Suppressor macrophage (primary cell): ENCODE measurements at regions not wholly inside any gene's neighbourhood (a gene's known extent, or its start where the extent isn't known, plus 50 kb on each side); places are given as distances from the start of the nearest gene placed in this dataset.

Source experiments
- DNase-seq, 4 experiments: peaks; one replicate each; pipeline ENCODE4 v3.0.0-alpha.2; 2020 to 2022

- DNase-seq = peak in 1 of 4 experiments; percentile 2
These were observed 168.9 kb downstream of the CYRIA start for GRCh38 chr2:16496426-16497388.

DNA sequence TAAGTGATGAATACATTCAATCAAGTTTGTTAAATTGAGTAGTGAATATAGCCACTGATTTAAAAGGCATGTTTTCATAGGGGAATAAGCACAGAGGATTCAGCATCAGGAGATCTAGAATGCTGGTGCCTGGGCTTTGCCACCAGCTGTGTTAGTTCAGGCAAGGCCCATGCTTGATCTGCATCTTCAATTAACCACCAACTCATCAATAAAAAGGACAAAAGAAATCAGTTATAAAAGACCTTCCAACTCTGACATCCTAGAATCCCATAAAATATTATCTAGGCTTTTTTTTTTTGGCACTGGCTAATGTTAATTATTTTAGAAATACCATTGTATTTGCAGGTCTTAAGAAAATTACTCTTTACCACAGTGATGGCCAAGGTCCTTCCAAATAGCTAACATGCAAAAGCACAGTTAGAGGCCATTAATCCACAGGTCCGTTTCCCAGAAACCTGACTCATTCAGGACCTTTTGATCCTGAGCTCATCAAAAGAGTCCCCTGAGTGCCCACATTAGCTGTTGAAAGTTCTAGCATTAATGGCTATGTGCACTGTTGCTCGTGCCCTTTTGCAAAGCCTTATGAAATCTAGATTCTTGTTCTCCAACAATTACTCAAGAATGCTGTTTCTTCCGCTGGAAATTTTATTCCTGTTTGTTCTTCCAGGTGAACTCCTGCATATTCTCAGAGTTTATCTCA lies 170.0 kb downstream of the CYRIA start:
- no peak for DNase-seq

DNA sequence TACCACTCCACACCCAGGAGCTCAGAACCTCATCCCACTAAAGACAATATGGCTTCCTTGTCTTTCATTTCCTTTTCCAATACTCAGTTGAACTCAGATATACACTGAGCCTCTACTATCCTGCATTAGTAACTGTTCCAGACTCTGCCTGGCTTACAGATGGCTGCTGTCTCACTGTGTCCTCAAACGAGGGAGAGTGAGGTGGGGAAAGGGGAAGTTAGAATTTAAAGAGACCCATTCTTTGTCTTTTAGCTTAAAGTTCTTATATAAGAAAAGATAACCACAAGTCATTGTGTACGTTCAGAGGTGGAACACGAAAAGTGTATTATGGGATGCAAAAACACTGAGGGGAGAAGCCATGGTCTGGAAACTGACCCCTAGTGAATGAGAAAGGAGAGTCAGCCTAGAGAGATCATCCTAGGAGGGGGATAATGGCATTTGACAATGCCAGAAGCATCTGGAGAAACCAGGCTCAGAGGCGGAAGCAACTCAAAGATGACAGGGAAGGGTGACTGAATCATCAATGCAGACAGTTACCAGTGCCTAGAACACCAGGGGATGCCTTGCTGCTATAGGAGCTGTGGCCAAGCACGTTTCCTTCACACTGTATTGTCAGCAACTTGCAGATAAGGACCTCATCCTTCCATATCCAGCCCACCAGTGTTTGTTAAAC lies 170.7 kb downstream of the CYRIA start:
- DNase-seq = no peak

DNA sequence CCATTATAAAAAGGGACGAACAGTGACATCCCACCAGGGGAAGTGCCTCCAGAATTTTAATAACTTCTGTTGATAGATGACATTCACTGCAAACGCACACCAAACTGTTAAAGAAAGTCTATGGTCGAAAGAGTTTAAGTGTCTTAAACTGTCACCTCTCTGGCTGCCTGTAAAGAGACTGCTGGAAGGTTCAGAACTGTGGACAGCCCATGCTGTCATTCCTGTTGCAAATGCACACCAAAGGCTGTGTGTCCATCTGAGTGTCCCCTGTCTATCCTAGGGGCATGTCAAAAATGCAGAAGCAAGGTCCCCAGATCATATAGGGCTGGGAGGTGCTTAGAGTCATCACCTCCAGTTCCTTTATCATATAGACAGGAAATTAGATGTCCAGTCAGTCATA lies 171.8 kb downstream of the CYRIA start:
- no peak for DNase-seq

GRCh38 chr2:16487686-16488085 lies 177.9 kb downstream of the CYRIA start:
- DNase-seq = peak; percentile 28 to 62 (median 60)

- DNase-seq = no peak
These were observed 180.4 kb downstream of the CYRIA start for GRCh38 chr2:16485251-16485650.

DNA sequence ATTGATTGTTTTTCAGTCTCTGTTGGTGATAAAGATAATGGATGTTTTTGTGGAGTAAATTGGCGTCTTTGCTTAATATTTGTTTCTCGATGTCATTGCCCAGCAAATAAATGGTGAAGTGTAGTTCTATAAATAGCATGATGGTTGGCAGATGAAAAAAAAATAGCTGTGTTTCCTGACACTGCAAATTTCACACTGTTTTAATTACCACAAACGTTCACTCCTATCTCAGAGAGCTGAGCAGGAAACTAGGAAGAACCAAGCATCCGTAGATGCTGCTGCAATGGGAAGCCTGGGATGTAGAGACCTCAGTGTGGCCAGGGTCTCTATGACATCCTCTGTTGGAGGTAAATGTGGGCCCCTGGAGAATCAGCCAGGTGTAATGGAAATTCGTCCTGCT lies 183.2 kb downstream of the CYRIA start:
- no peak for DNase-seq

- no peak for DNase-seq
These were observed 184.3 kb downstream of the CYRIA start for GRCh38 chr2:16481351-16481750.

- no peak for DNase-seq
These were observed 185.9 kb downstream of the CYRIA start for GRCh38 chr2:16479721-16480120.

DNA sequence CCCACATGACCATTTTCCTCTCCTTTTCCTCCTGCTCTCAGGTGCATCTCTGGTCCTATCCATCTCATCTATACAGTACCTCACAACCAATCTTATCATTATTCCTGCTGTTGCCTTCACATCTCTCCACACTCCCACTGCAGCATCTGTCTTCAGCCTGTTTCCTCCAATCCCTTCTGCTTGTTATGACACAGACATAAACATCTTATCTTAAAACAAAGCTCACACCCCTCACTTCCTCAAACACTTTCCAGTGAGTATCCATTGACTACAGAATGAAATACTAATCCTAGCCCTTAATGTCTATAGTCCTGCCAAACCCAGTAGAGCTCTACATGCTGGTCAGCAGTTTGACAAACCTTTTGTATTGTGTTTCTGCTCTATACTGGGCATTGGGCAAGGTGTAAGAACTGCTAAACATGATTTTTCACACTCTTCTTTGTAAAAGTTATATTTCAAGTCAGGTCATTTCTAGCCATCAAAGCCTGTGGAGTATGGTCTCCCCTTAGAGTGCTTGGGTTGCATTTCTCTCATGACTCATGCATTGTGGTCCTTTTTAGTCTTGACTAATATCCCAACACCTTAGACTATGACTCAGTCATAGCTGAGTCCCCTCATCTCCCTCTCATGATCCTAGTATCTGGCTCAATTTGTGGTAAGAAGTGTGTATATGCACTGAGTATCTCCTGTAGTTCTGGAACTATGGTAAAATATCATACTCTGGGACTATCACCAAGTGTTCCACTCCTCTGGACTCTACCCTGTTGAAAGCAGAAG lies 187.0 kb downstream of the CYRIA start:
- DNase-seq = no peak

- no peak for DNase-seq
These were observed 188.0 kb downstream of the CYRIA start for GRCh38 chr2:16477648-16478047.

DNA sequence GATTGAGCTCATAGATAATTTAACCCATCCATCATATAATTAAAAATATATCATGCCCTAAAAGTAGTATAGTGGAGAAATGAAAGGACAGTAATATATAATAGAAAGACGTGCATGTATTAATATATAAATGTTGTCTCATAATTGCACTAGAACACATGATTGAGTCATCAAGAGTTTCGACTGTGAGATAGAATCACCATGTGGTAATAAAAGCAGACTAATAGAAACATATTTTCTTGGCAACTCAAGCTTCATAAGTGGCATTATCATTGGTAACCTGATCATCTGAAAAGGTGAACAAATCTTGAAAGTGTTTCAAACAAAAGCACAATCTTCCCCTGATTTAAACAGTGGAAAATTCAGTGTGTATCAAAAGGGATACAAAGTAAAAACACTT lies 188.8 kb downstream of the CYRIA start:
- DNase-seq = no peak

DNA sequence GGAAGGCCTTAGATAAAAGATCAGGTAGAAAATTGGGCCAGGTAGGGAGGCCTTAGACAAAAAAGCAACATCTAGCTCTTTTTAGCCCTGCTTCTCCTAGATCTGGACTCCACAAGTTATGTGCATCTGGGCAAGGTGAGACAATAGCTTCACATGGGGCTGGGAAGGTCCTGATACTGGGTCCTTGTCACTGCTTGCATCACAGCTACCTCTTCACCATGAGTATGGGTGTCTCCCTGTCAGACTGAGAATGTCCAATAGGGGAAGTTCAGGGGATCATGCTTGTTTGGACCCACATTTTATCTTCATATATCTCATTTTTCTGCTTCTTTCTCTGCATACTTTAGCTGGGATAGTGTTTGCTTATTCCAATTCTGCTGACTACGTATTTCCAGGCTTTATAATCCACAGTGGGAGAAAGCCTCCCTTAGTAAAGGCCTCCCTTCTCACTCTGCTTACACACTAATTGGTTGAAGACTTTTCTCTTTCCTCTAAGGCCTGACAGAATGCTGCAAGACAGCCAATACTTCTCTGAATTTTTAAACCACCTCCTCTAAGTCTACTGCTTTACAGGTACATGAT lies 189.6 kb downstream of the CYRIA start:
- DNase-seq = no peak

DNA sequence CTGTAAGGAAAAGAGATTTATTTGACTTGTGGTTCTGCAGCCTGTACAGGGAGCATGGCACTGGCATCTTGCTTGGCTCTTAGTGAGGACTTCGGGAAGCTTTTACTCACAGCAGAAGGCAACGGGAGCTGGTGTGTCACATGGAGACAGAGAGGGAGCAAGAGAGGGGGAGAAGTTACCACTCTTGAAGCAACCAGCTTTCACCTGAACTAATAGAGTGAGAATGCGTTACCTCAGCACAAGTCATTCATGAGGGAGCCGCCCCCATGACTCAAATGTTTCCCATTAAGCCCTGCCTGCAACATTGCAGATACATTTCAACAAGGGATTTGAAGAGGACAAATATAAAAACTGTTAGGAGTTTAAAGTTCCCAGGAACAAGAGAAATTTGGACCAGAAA lies 190.0 kb downstream of the CYRIA start:
- DNase-seq = no peak

- no peak for DNase-seq
These were observed 192.1 kb downstream of the CYRIA start for GRCh38 chr2:16473575-16473974.

- DNase-seq = no peak
These were observed 194.6 kb downstream of the CYRIA start for GRCh38 chr2:16470936-16471490.

- DNase-seq = no peak
These were observed 198.8 kb downstream of the CYRIA start for GRCh38 chr2:16466821-16467151.

- DNase-seq = no peak
These were observed 199.4 kb downstream of the CYRIA start for GRCh38 chr2:16466133-16466820.

- no peak for DNase-seq
These were observed 201.0 kb downstream of the CYRIA start for GRCh38 chr2:16464641-16465040.

DNA sequence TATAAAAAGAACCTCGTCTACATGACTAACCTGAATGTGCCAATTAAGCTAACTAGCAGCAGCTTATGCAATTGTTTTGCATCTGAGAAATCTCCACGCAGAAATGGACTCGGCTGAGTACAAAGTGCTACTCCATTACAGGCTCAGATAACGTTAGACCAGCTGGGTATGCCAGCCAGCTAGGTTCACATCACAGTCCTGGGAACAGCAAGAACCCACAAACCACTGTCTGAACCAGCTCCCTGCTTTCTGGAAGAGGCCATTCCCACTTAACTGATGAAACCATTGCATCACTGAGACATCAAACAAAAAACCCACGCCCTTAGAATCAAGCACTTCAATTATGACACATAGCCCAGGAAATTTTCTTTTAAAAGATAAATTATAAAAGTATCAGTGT lies 202.7 kb downstream of the CYRIA start:
- DNase-seq = no peak

DNA sequence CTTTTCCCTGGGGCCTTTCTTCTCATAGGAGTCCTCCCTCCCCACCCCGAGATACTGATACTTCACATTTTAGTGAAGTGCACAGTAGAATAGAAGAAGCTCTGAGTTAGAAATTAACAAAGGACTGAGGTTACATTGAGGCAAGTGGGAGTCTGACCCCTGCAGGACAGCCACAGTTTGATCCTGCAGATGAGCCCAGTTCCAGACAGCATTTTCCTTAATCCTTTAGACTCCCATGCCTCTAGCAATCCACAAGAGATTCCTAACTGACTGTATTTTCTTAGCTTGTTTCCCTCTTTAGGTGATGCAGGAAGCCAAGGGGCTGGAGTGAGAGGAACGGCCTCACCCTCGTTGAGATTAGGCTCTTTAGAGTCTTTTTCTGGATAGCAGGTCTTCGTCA lies 204.0 kb downstream of the CYRIA start:
- no peak for DNase-seq
